ENCODE measurements at regions not wholly inside any gene's neighbourhood (a gene's known extent, or its start where the extent isn't known, plus 50 kb on each side); places are given as distances from the start of the nearest gene placed in this dataset.

- TF ChIP-seq ZBTB33 (IDR thresholded peaks at IDR 0.05; ENCODE audit: extremely low read depth, insufficient replicate concordance, low read length), result no peak
- TF ChIP-seq CTCF (IDR thresholded peaks at IDR 0.05 in 2 of 3, conservative IDR thresholded peaks at IDR 0.05 in 1 of 3; ENCODE audit: borderline replicate concordance in 1 of 3, insufficient read depth in 1 of 3, low read depth in 2 of 3, low read length in 2 of 3), result no peak
- no peak for TF ChIP-seq CEBPB (IDR thresholded peaks at IDR 0.05; ENCODE audit: low read depth)
- TF ChIP-seq SIN3A (IDR thresholded peaks at IDR 0.05; ENCODE audit: low read depth), result no peak
- no peak for TF ChIP-seq EZH2phosphoT487 (IDR thresholded peaks at IDR 0.05; ENCODE audit: borderline replicate concordance)
- TF ChIP-seq ZFX (IDR thresholded peaks at IDR 0.05), result no peak
- TF ChIP-seq ZNF274 (IDR thresholded peaks at IDR 0.05; ENCODE audit: low read depth, low read length), result no peak
- TF ChIP-seq ELF1 (IDR thresholded peaks at IDR 0.05; ENCODE audit: borderline replicate concordance, low read depth), result no peak
- TF ChIP-seq TCF7L2 (IDR thresholded peaks at IDR 0.05; ENCODE audit: borderline replicate concordance, extremely low read depth, insufficient read depth, insufficient read length), result no peak
These were observed 157.7 kb downstream of the CEP135 start (continued) for GRCh38 chr4:56106180-56107147.

All from HCT116 (cell line).